ENCODE measurements at regions not wholly inside any gene's neighbourhood (a gene's known extent, or its start where the extent isn't known, plus 50 kb on each side); places are given as distances from the start of the nearest gene placed in this dataset.

- no peaks in the 10 kb centered on the region for H3K36me3 ChIP-seq
- no peak overlapping the region for H3K27ac ChIP-seq (replicated peaks)
- no peak for DNase-seq
- no peaks in the 10 kb centered on the region for H3K27me3 ChIP-seq (ENCODE audit: low read depth)
- peaks cover 6% of the 10 kb centered on the region for H3K9me3 ChIP-seq (replicated peaks)
- intact Hi-C loops (cut with micrococcal nuclease), result no loop called here
- no peak for TF ChIP-seq CTCF (IDR thresholded peaks at IDR 0.05; ENCODE audit: borderline replicate concordance)
- no peaks in the 10 kb centered on the region for H3K4me1 ChIP-seq
- no peak overlapping the region for H3K4me3 ChIP-seq
These were observed 56.0 kb upstream of the KCND2 start for GRCh38 chr7:120216947-120217346.

- H3K4me3 ChIP-seq, result no peak overlapping the region
- no peak overlapping the region for H3K27ac ChIP-seq (replicated peaks)
- H3K9me3 ChIP-seq (replicated peaks), result no peaks in the 10 kb centered on the region
- H3K27me3 ChIP-seq (ENCODE audit: low read depth), result no peaks in the 10 kb centered on the region
- H3K36me3 ChIP-seq, result no peaks in the 10 kb centered on the region
- no peak for TF ChIP-seq CTCF (IDR thresholded peaks at IDR 0.05; ENCODE audit: borderline replicate concordance)
- no peak for DNase-seq
- no peaks in the 10 kb centered on the region for H3K4me1 ChIP-seq
- intact Hi-C loops (cut with micrococcal nuclease), result no loop called here
These were observed 54.3 kb upstream of the KCND2 start for GRCh38 chr7:120218712-120219111.

GRCh38 chr7:120221666-120222065 lies 51.3 kb upstream of the KCND2 start:
- no peak for TF ChIP-seq CTCF (IDR thresholded peaks at IDR 0.05; ENCODE audit: borderline replicate concordance)
- H3K27ac ChIP-seq (replicated peaks), result no peak overlapping the region

More at GRCh38 chr7:120221666-120222065, 51.3 kb upstream of the KCND2 start:
- no peaks in the 10 kb centered on the region for H3K36me3 ChIP-seq
- H3K27me3 ChIP-seq (ENCODE audit: low read depth), result no peaks in the 10 kb centered on the region
- intact Hi-C loops (cut with micrococcal nuclease), result no loop called here
- no peaks in the 10 kb centered on the region for H3K9me3 ChIP-seq (replicated peaks)
- DNase-seq, result no peak
- H3K4me3 ChIP-seq, result no peak overlapping the region
- H3K4me1 ChIP-seq, result no peaks in the 10 kb centered on the region
